Activated CD8-positive, alpha-beta T cell treated with anti-CD3 and anti-CD28 coated beads for 36 hours (primary cell): ENCODE measurements at regions not wholly inside any gene's neighbourhood (a gene's known extent, or its start where the extent isn't known, plus 50 kb on each side); places are given as distances from the start of the nearest gene placed in this dataset.
"Not testable (repeated sequence)": the region's sequence is repeated elsewhere in the genome, so short reads cannot be mapped to it uniquely, and the experiment has no call there.

Experiments used
- ATAC-seq: fragments of 200-7000 bp; cut with Tn5 transposase; one replicate; pipeline ENCODE4 v1.10.0; 2021; ENCODE audit warnings: mild to moderate bottlenecking, moderate library complexity
- CTCF ChIA-PET: fragments of 350-600 bp; sonication (Branson Sonifier 250); formaldehyde crosslinking; loops from one replicate; lab custom pipeline; 2021; ENCODE audit warnings: antibody characterized with exemption; lab: Charles Lee
- POLR2A ChIA-PET: fragments of 350-600 bp; sonication (Branson Sonifier 250); formaldehyde crosslinking; loops from one replicate; lab custom pipeline; 2021; ENCODE audit warnings: antibody characterized with exemption; lab: Charles Lee
- DNase-seq: peaks from one replicate; pipeline ENCODE4 v3.0.0-alpha.2; 2020
- H3K27ac Mint-ChIP-seq: one replicate; pipeline ENCODE4 v1.8.0; 2021; ENCODE audit warnings: mild to moderate bottlenecking, mixed read lengths
- H3K27me3 Mint-ChIP-seq: one replicate; pipeline ENCODE4 v1.8.0; 2021; ENCODE audit warnings: mixed read lengths
- H3K36me3 Mint-ChIP-seq: one replicate; pipeline ENCODE4 v1.8.0; 2021; ENCODE audit warnings: low read depth, mixed read lengths
- H3K4me1 Mint-ChIP-seq: one replicate; pipeline ENCODE4 v1.8.0; 2021; ENCODE audit warnings: low read depth, mixed read lengths
- H3K4me3 Mint-ChIP-seq: one replicate; pipeline ENCODE4 v1.8.0; 2021; ENCODE audit warnings: mild to moderate bottlenecking, moderate library complexity, mixed read lengths
- H3K9me3 Mint-ChIP-seq: one replicate; pipeline ENCODE4 v1.8.0; 2021; ENCODE audit warnings: mixed read lengths
- CTCF ChIP-seq: fragments of 200-600 bp; IDR thresholded peaks from one replicate; pipeline ENCODE4 v1.8.0; 2022; ENCODE audit warnings: antibody characterized with exemption, mild to moderate bottlenecking
- intact Hi-C: fragments of 100-400 bp; cut with micrococcal nuclease; formaldehyde crosslinking; loops from one replicate; pipeline ENCODE4 v1.10.0; 2022

GRCh38 chr7:69067397-69067796 lies 530.9 kb upstream of the AUTS2 start:
- ATAC-seq: no peak

GRCh38 chr7:69070476-69070875 lies 527.8 kb upstream of the AUTS2 start:
- TF ChIP-seq CTCF: no peak
- DNase-seq (no peak), ATAC-seq (no peak)
- no peaks in the 10 kb centered on the region for H3K27me3 Mint-ChIP-seq
- no peak overlapping the region for H3K27ac Mint-ChIP-seq
- H3K4me3 Mint-ChIP-seq: no peak overlapping the region
- POLR2A ChIA-PET: interaction anchor here (0.6 kb wide), 1 partner anchor 801 kb away, joined by 3 read pairs; no protein-coding TSS in a partner anchor
- H3K9me3 Mint-ChIP-seq: peaks cover 8% of the 10 kb centered on the region
- CTCF ChIA-PET: no interaction called here
- H3K4me1 Mint-ChIP-seq: no peaks in the 10 kb centered on the region
- intact Hi-C loops: no loop called here
- H3K36me3 Mint-ChIP-seq: no peaks in the 10 kb centered on the region

More at GRCh38 chr7:69067397-69067796, 530.9 kb upstream of the AUTS2 start:
- CTCF ChIA-PET: no interaction called here
- peaks cover 5% of the 10 kb centered on the region for H3K9me3 Mint-ChIP-seq
- no peak overlapping the region for H3K4me3 Mint-ChIP-seq
- no peak for TF ChIP-seq CTCF
- intact Hi-C loops: no loop called here
- DNase-seq: peak; percentile 16
- H3K27me3 Mint-ChIP-seq: no peaks in the 10 kb centered on the region
- no peaks in the 10 kb centered on the region for H3K36me3 Mint-ChIP-seq
- no peaks in the 10 kb centered on the region for H3K4me1 Mint-ChIP-seq
- no peak overlapping the region for H3K27ac Mint-ChIP-seq
- POLR2A ChIA-PET: no interaction called here

GRCh38 chr7:69076566-69076965 lies 521.7 kb upstream of the AUTS2 start:
- no peak for ATAC-seq
- CTCF ChIA-PET: no interaction called here
- no peaks in the 10 kb centered on the region for H3K36me3 Mint-ChIP-seq
- no peaks in the 10 kb centered on the region for H3K4me1 Mint-ChIP-seq
- intact Hi-C loops: no loop called here
- POLR2A ChIA-PET: no interaction called here
- no peak overlapping the region for H3K4me3 Mint-ChIP-seq
- H3K9me3 Mint-ChIP-seq: peaks cover 9% of the 10 kb centered on the region
- H3K27me3 Mint-ChIP-seq: no peaks in the 10 kb centered on the region
- no peak for TF ChIP-seq CTCF
- no peak for DNase-seq
- H3K27ac Mint-ChIP-seq: no peak overlapping the region

- DNase-seq (no peak), ATAC-seq (no peak)
- CTCF ChIA-PET: no interaction called here
- TF ChIP-seq CTCF: no peak
- peaks cover 11% of the 10 kb centered on the region for H3K9me3 Mint-ChIP-seq
- no peaks in the 10 kb centered on the region for H3K36me3 Mint-ChIP-seq
- H3K4me1 Mint-ChIP-seq: no peaks in the 10 kb centered on the region
- intact Hi-C loops: no loop called here
- no peak overlapping the region for H3K4me3 Mint-ChIP-seq
- no peak overlapping the region for H3K27ac Mint-ChIP-seq
- POLR2A ChIA-PET: no interaction called here
- H3K27me3 Mint-ChIP-seq: peaks cover 1% of the 10 kb centered on the region
Measured at GRCh38 chr7:69078997-69079769, 519.1 kb upstream of the AUTS2 start.

- intact Hi-C loops, H3K4me3 Mint-ChIP-seq, CTCF ChIA-PET, POLR2A ChIA-PET, H3K27me3 Mint-ChIP-seq, ATAC-seq, H3K4me1 Mint-ChIP-seq, H3K9me3 Mint-ChIP-seq, DNase-seq, H3K27ac Mint-ChIP-seq, H3K36me3 Mint-ChIP-seq: not testable (repeated sequence)
Measured at GRCh38 chr7:69087281-69087680, 511.0 kb upstream of the AUTS2 start.
